Trophoblast cell (in vitro differentiated cells and primary cell): ENCODE measurements at regions not wholly inside any gene's neighbourhood (a gene's known extent, or its start where the extent isn't known, plus 50 kb on each side); places are given as distances from the start of the nearest gene placed in this dataset.

Source experiments
- DNase-seq, 2 donors: peaks; one replicate each; pipeline ENCODE4 v3.0.0-alpha.2; 2016
- H2AFZ ChIP-seq: 2 replicates; pipeline ENCODE4 v1.6.1; 2013; ENCODE audit warnings: low read length, moderate library complexity, mild to moderate bottlenecking; ENCODE audit not compliant: insufficient read depth, poor library complexity
- H2AK5ac ChIP-seq: 2 replicates; pipeline ENCODE4 v1.6.1; 2013; ENCODE audit warnings: mild to moderate bottlenecking, low read length
- H2BK120ac ChIP-seq: 2 replicates; pipeline ENCODE4 v1.6.1; 2013; ENCODE audit warnings: low read length, mild to moderate bottlenecking, moderate library complexity; ENCODE audit not compliant: insufficient read depth, poor library complexity
- H2BK12ac ChIP-seq: 2 replicates; pipeline ENCODE4 v1.6.1; 2013; ENCODE audit warnings: mild to moderate bottlenecking, low read length, moderate library complexity
- H2BK5ac ChIP-seq: 2 replicates; pipeline ENCODE4 v1.6.1; 2013; ENCODE audit warnings: low read length, low read depth, moderate library complexity, mild to moderate bottlenecking; ENCODE audit not compliant: poor library complexity
- H3K14ac ChIP-seq: 2 replicates; pipeline ENCODE4 v1.6.1; 2013; ENCODE audit warnings: mild to moderate bottlenecking, low read length
- H3K18ac ChIP-seq: 2 replicates; pipeline ENCODE4 v1.6.1; 2013; ENCODE audit warnings: mild to moderate bottlenecking, low read length
- H3K23ac ChIP-seq: 2 replicates; pipeline ENCODE4 v1.6.1; 2013; ENCODE audit warnings: low read length
- H3K27ac ChIP-seq: 2 replicates; pipeline ENCODE4 v1.5.1; 2013; ENCODE audit warnings: low read depth, mild to moderate bottlenecking, inconsistent platforms, low read length, moderate library complexity
- H3K27me3 ChIP-seq: 2 replicates; pipeline ENCODE4 v1.6.1; 2013; ENCODE audit warnings: inconsistent platforms, mild to moderate bottlenecking, low read length, moderate library complexity; ENCODE audit not compliant: insufficient read depth
- H3K36me3 ChIP-seq, 2 experiments: 1 replicate in 1 of 2; 2 replicates in 1 of 2; pipeline ENCODE4 v1.6.1; 2013; ENCODE audit warnings: low read length in 2 of 2, mild to moderate bottlenecking in 2 of 2, moderate library complexity in 1 of 2; ENCODE audit not compliant: insufficient read depth in 2 of 2, control insufficient read depth in 1 of 2
- H3K4ac ChIP-seq: 2 replicates; pipeline ENCODE4 v1.6.1; 2013; ENCODE audit warnings: low read depth, mild to moderate bottlenecking, low read length, moderate library complexity
- H3K4me1 ChIP-seq, 2 experiments: 1 replicate in 1 of 2; 2 replicates in 1 of 2; pipeline ENCODE4 v1.6.1; 2013; ENCODE audit warnings: low read length in 2 of 2, mild to moderate bottlenecking in 2 of 2, moderate library complexity in 1 of 2; ENCODE audit not compliant: insufficient read depth in 2 of 2, control insufficient read depth in 1 of 2
- H3K4me2 ChIP-seq: 2 replicates; pipeline ENCODE4 v1.6.1; 2013; ENCODE audit warnings: inconsistent platforms, mild to moderate bottlenecking, low read length, moderate library complexity
- H3K4me3 ChIP-seq: 2 replicates; pipeline ENCODE4 v1.5.1; 2013; ENCODE audit warnings: mild to moderate bottlenecking, low read depth, low read length, inconsistent platforms
- H3K79me1 ChIP-seq: one replicate; pipeline ENCODE4 v1.6.1; 2013; ENCODE audit warnings: low read length
- H3K79me2 ChIP-seq: 2 replicates; pipeline ENCODE4 v1.6.1; 2013; ENCODE audit warnings: low read length, mild to moderate bottlenecking; ENCODE audit not compliant: control insufficient read depth, insufficient read depth, poor library complexity
- H3K9ac ChIP-seq: 2 replicates; pipeline ENCODE4 v1.6.1; 2013; ENCODE audit warnings: mild to moderate bottlenecking, low read length
- H3K9me3 ChIP-seq: 2 replicates; pipeline ENCODE4 v1.6.1; 2013; ENCODE audit warnings: low read depth, mild to moderate bottlenecking, control low read depth, inconsistent platforms, low read length; ENCODE audit not compliant: insufficient read depth
- H4K12ac ChIP-seq: 2 replicates; pipeline ENCODE4 v1.6.1; 2013; ENCODE audit warnings: low read depth, mild to moderate bottlenecking, low read length, moderate library complexity
- H4K8ac ChIP-seq: 2 replicates; pipeline ENCODE4 v1.6.1; 2013; ENCODE audit warnings: low read depth, mild to moderate bottlenecking, low read length, moderate library complexity
- H4K91ac ChIP-seq: one replicate; pipeline ENCODE4 v1.6.1; 2013; ENCODE audit warnings: low read depth, mild to moderate bottlenecking, low read length, moderate library complexity
- WGBS: extraction: QIAGEN DNeasy Blood & Tissue Kit; methylation state at CpG from one replicate; pipeline ENCODE4 v1.1.7; 2013; ENCODE audit warnings: missing lambda C conversion rate; ENCODE audit not compliant: insufficient read length, insufficient coverage; ENCODE audit errors: extremely low coverage; 5-methylcytosine and 5-hydroxymethylcytosine counted together

DNA sequence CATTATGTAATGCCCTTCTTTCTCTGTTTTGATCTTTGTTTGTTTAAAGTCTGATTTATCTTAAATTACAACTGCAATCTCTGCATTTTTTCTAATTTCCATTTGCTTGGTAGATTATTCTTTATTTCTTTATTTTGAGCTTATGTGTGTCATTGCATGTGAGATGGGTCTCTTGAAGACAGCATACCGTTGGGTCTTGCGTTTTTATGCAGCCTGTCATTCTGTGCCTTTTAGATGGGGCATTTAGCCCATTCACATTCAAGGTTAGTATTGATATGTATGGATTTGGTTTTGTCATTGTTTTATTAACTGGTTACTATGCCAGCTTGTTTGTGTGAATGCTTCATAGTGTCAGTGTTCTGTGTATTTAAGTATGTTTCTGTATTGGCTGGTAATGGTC is 84.9 kb upstream of the HMGCLL1 start:
- Histone ChIP-seq H4K12ac (no peak overlapping the region), H4K91ac (no peak overlapping the region), H3K4me3 (no peak overlapping the region), H3K4ac (no peak overlapping the region), H2AFZ (no peak overlapping the region), H3K4me1 (no peaks in the 10 kb centered on the region), H2BK5ac (no peak overlapping the region), H3K18ac (no peak overlapping the region), H2AK5ac (no peak overlapping the region), H3K79me1 (no peaks in the 10 kb centered on the region), H3K23ac (no peak overlapping the region), H3K36me3 (no peaks in the 10 kb centered on the region), H3K4me2 (no peak overlapping the region), H3K27me3 (no peaks in the 10 kb centered on the region), H3K79me2 (no peaks in the 10 kb centered on the region), H3K14ac (no peak overlapping the region), H2BK12ac (no peak overlapping the region), H3K9me3 (no peaks in the 10 kb centered on the region), H3K27ac (no peak overlapping the region), H2BK120ac (no peak overlapping the region), H4K8ac (no peak overlapping the region), H3K9ac (no peak overlapping the region)
- WGBS, result no CpG with 5 or more reads among the region's 2 CpGs
- DNase-seq, result no peak

GRCh38 chr6:55659304-55659703 is 80.3 kb upstream of the HMGCLL1 start:
- Histone ChIP-seq H3K4me2 (no peak overlapping the region), H3K79me2 (no peaks in the 10 kb centered on the region), H2BK5ac (no peak overlapping the region), H3K27ac (no peak overlapping the region), H2BK120ac (no peak overlapping the region), H3K9me3 (no peaks in the 10 kb centered on the region), H3K79me1 (no peaks in the 10 kb centered on the region), H3K36me3 (no peaks in the 10 kb centered on the region), H2AFZ (no peak overlapping the region), H3K14ac (no peak overlapping the region), H4K91ac (no peak overlapping the region), H2AK5ac (no peak overlapping the region), H3K4me3 (no peak overlapping the region), H3K4ac (no peak overlapping the region), H3K27me3 (no peaks in the 10 kb centered on the region), H2BK12ac (no peak overlapping the region), H3K18ac (no peak overlapping the region), H4K12ac (no peak overlapping the region), H3K23ac (no peak overlapping the region), H4K8ac (no peak overlapping the region), H3K9ac (no peak overlapping the region), H3K4me1 (no peaks in the 10 kb centered on the region)
- WGBS, result no CpG with 5 or more reads among the region's 3 CpGs
- peak in 1 of 2 donors; percentile 1 for DNase-seq

DNA sequence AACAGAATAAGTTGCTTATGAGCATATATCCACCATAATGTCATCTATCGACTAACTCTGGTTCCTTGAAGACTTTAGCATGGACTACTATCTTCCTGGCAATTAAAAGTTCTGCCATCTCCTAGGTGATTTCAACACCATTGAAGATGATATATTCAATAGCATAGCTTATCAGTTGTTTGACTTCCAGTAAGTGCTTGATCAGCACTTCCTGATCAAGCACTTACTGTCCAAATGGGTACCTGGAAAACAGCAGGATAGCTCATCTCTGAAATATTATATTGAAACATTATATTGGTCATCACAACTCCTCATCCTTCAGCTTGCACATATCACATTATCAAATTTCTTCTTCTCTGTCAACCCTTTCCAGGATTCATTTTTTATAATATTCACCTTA is 75.5 kb upstream of the HMGCLL1 start:
- no peak for DNase-seq
- H4K12ac ChIP-seq, result no peak overlapping the region
- no peak overlapping the region for H2BK12ac ChIP-seq
- H3K36me3 ChIP-seq, result no peaks in the 10 kb centered on the region
- no peak overlapping the region for H3K4me3 ChIP-seq
- no peak overlapping the region for H3K14ac ChIP-seq
- peaks cover 9% of the 10 kb centered on the region for H3K79me1 ChIP-seq
- no peak overlapping the region for H3K18ac ChIP-seq
- H3K4me2 ChIP-seq, result no peak overlapping the region
- no peak overlapping the region for H2AFZ ChIP-seq
- H2AK5ac ChIP-seq, result no peak overlapping the region
- no CpG with 5 or more reads among the region's 1 CpG for WGBS
- no peak overlapping the region for H3K9ac ChIP-seq
- H4K91ac ChIP-seq, result no peak overlapping the region
- H3K79me2 ChIP-seq, result peaks cover 1% of the 10 kb centered on the region
- H2BK5ac ChIP-seq, result no peak overlapping the region
- H3K4ac ChIP-seq, result no peak overlapping the region
- no peaks in the 10 kb centered on the region for H3K9me3 ChIP-seq
- no peak overlapping the region for H3K27ac ChIP-seq
- H3K27me3 ChIP-seq, result no peaks in the 10 kb centered on the region
- H3K4me1 ChIP-seq, result peaks cover 3 to 10% of the 10 kb centered on the region in 2 experiments
- no peak overlapping the region for H3K23ac ChIP-seq
- H2BK120ac ChIP-seq, result no peak overlapping the region
- H4K8ac ChIP-seq, result no peak overlapping the region

- peaks cover 3 to 10% of the 10 kb centered on the region in 2 experiments for H3K4me1 ChIP-seq
- no CpG with 5 or more reads among the region's 1 CpG for WGBS
Measured at GRCh38 chr6:55652429-55652828, 73.4 kb upstream of the HMGCLL1 start.

More at GRCh38 chr6:55652429-55652828, 73.4 kb upstream of the HMGCLL1 start:
- peaks cover 9% of the 10 kb centered on the region for H3K79me1 ChIP-seq
- H3K9me3 ChIP-seq, result no peaks in the 10 kb centered on the region
- H2BK120ac ChIP-seq, result no peak overlapping the region
- no peak overlapping the region for H2AFZ ChIP-seq
- no peak overlapping the region for H4K91ac ChIP-seq
- no peak overlapping the region for H3K4ac ChIP-seq
- H3K79me2 ChIP-seq, result peaks cover 1% of the 10 kb centered on the region
- no peaks in the 10 kb centered on the region for H3K27me3 ChIP-seq
- no peak overlapping the region for H2BK12ac ChIP-seq
- no peak overlapping the region for H2AK5ac ChIP-seq
- H3K4me2 ChIP-seq, result no peak overlapping the region
- no peak overlapping the region for H3K23ac ChIP-seq
- H3K27ac ChIP-seq, result no peak overlapping the region
- H4K8ac ChIP-seq, result no peak overlapping the region
- no peak overlapping the region for H3K9ac ChIP-seq
- H3K36me3 ChIP-seq, result no peaks in the 10 kb centered on the region
- H3K14ac ChIP-seq, result no peak overlapping the region
- DNase-seq, result no peak
- H4K12ac ChIP-seq, result no peak overlapping the region
- no peak overlapping the region for H3K4me3 ChIP-seq
- no peak overlapping the region for H2BK5ac ChIP-seq
- H3K18ac ChIP-seq, result no peak overlapping the region
